Adrenal gland (tissue), 5 donors: ENCODE measurements at regions not wholly inside any gene's neighbourhood (a gene's known extent, or its start where the extent isn't known, plus 50 kb on each side); places are given as distances from the start of the nearest gene placed in this dataset.

Experiments
- POLR2A ChIP-seq, 2 donors: fragments of 450-650 bp; IDR thresholded peaks; one replicate each; pipeline ENCODE4 v1.6.1; 2017; ENCODE audit warnings: antibody characterized with exemption in 2 of 2, mild to moderate bottlenecking in 2 of 2, moderate library complexity in 1 of 2
- TF ChIP-seq, protein P1 (sequence below), 6 experiments: fragments of 450-650 bp in 4 of 6; fragments of 200-600 bp in 2 of 6; sonication (generic) in 1 of 6; IDR thresholded peaks; 1 replicate in 5 of 6; 2 replicates in 1 of 6; pipeline versions ENCODE4 v1.5.1 to v1.8.0; 2016 to 2021; ENCODE audit warnings: antibody characterized with exemption in 6 of 6, mild to moderate bottlenecking in 2 of 6, moderate library complexity in 1 of 6
- donor health status: DM: no; HTN: no; CAD: no.

- TF ChIP-seq, protein P1, sequence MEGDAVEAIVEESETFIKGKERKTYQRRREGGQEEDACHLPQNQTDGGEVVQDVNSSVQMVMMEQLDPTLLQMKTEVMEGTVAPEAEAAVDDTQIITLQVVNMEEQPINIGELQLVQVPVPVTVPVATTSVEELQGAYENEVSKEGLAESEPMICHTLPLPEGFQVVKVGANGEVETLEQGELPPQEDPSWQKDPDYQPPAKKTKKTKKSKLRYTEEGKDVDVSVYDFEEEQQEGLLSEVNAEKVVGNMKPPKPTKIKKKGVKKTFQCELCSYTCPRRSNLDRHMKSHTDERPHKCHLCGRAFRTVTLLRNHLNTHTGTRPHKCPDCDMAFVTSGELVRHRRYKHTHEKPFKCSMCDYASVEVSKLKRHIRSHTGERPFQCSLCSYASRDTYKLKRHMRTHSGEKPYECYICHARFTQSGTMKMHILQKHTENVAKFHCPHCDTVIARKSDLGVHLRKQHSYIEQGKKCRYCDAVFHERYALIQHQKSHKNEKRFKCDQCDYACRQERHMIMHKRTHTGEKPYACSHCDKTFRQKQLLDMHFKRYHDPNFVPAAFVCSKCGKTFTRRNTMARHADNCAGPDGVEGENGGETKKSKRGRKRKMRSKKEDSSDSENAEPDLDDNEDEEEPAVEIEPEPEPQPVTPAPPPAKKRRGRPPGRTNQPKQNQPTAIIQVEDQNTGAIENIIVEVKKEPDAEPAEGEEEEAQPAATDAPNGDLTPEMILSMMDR (IDR thresholded peaks at IDR 0.05) = no peak
- TF ChIP-seq POLR2A (IDR thresholded peaks at IDR 0.05) = no peak
Observed at GRCh38 chr18:78352910-78353309, 626.7 kb upstream of the SALL3 start.
